HUES6 (cell line): ENCODE measurements at regions not wholly inside any gene's neighbourhood (a gene's known extent, or its start where the extent isn't known, plus 50 kb on each side); places are given as distances from the start of the nearest gene placed in this dataset.
"Not testable (repeated sequence)": the region's sequence is repeated elsewhere in the genome, so short reads cannot be mapped to it uniquely, and the experiment has no call there.

Source experiments
- H3K27ac ChIP-seq: 2 replicates; pipeline ENCODE4 v1.7.0; 2013; ENCODE audit warnings: low read depth, mild to moderate bottlenecking, low read length, inconsistent platforms
- H3K27me3 ChIP-seq: 2 replicates; pipeline ENCODE4 v1.6.1; 2013; ENCODE audit warnings: low read length; ENCODE audit not compliant: control insufficient read depth, insufficient read depth
- H3K36me3 ChIP-seq: 2 replicates; pipeline ENCODE4 v1.6.1; 2013; ENCODE audit warnings: low read length; ENCODE audit not compliant: control insufficient read depth, insufficient read depth
- H3K4me1 ChIP-seq: 2 replicates; pipeline ENCODE4 v1.6.1; 2013; ENCODE audit warnings: low read length; ENCODE audit not compliant: control insufficient read depth, insufficient read depth
- H3K4me3 ChIP-seq: 2 replicates; pipeline ENCODE4 v1.5.1; 2013; ENCODE audit warnings: low read depth, low read length
- H3K9ac ChIP-seq: one replicate; pipeline ENCODE4 v1.6.1; 2013; ENCODE audit warnings: mild to moderate bottlenecking, low read length
- H3K9me3 ChIP-seq: 2 replicates; pipeline ENCODE4 v1.6.1; 2013; ENCODE audit warnings: low read depth, low read length; ENCODE audit not compliant: control insufficient read depth, insufficient read depth

GRCh38 chr15:92846741-92847140, 53.4 kb upstream of the CHD2 start:
- no peaks in the 10 kb centered on the region for H3K4me1 ChIP-seq
- H3K27ac ChIP-seq = no peak overlapping the region
- H3K36me3 ChIP-seq = no peaks in the 10 kb centered on the region
- H3K9ac ChIP-seq = no peak overlapping the region
- H3K27me3 ChIP-seq = no peaks in the 10 kb centered on the region
- 0 out of 2 replicates have a peak, but pooled peaks cover 4% of the 10 kb centered on the region for H3K9me3 ChIP-seq
- no peak overlapping the region for H3K4me3 ChIP-seq

- 0 out of 2 replicates have a peak, but pooled peaks cover 4% of the 10 kb centered on the region for H3K9me3 ChIP-seq
- no peak overlapping the region for H3K4me3 ChIP-seq
- H3K9ac ChIP-seq = no peak overlapping the region
- no peak overlapping the region for H3K27ac ChIP-seq
- no peaks in the 10 kb centered on the region for H3K36me3 ChIP-seq
- H3K4me1 ChIP-seq = no peaks in the 10 kb centered on the region
- no peaks in the 10 kb centered on the region for H3K27me3 ChIP-seq
These were observed 52.3 kb upstream of the CHD2 start for GRCh38 chr15:92847841-92848240.

GRCh38 chr15:92848464-92848851, 51.7 kb upstream of the CHD2 start:
- no peak overlapping the region for H3K4me3 ChIP-seq
- 0 out of 2 replicates have a peak, but pooled peaks cover 4% of the 10 kb centered on the region for H3K9me3 ChIP-seq
- H3K27me3 ChIP-seq = no peaks in the 10 kb centered on the region
- no peak overlapping the region for H3K9ac ChIP-seq
- H3K4me1 ChIP-seq = no peaks in the 10 kb centered on the region
- no peaks in the 10 kb centered on the region for H3K36me3 ChIP-seq
- no peak overlapping the region for H3K27ac ChIP-seq

- Histone ChIP-seq H3K36me3 (no peaks in the 10 kb centered on the region), H3K9me3 (0 out of 2 replicates have a peak, but pooled peaks cover 4% of the 10 kb centered on the region), H3K4me1 (no peaks in the 10 kb centered on the region), H3K27ac (no peak overlapping the region), H3K9ac (no peak overlapping the region), H3K27me3 (no peaks in the 10 kb centered on the region), H3K4me3 (no peak overlapping the region)
These were observed 51.1 kb upstream of the CHD2 start for GRCh38 chr15:92848852-92849598.

GRCh38 chr15:92850218-92850617, 49.9 kb upstream of the CHD2 start:
- not testable (repeated sequence) for H3K4me1 ChIP-seq, H3K27me3 ChIP-seq, H3K9ac ChIP-seq, H3K4me3 ChIP-seq, H3K9me3 ChIP-seq, H3K36me3 ChIP-seq, H3K27ac ChIP-seq
